ENCODE measurements at regions not wholly inside any gene's neighbourhood (a gene's known extent, or its start where the extent isn't known, plus 50 kb on each side); places are given as distances from the start of the nearest gene placed in this dataset.

DNA sequence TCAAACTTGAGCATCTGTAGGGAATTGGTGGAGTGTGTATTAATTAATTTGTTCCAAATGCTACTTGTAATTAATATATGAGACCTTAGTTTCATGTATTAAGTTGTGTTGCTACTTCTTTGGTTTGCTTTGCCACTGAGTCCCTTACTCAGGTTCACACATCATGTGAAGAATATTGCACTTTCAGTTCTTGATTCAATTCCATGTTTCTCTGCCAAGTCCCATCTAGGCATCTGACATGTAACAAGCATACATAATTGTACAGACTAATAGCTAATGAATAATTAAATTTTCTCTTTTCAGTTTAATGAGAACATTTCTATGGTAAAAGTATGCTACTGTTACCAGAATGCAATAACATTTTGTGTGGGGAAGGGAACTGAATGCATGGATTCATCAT lies 640.0 kb downstream of the TMTC2 start:
- TF ChIP-seq, protein P1, sequence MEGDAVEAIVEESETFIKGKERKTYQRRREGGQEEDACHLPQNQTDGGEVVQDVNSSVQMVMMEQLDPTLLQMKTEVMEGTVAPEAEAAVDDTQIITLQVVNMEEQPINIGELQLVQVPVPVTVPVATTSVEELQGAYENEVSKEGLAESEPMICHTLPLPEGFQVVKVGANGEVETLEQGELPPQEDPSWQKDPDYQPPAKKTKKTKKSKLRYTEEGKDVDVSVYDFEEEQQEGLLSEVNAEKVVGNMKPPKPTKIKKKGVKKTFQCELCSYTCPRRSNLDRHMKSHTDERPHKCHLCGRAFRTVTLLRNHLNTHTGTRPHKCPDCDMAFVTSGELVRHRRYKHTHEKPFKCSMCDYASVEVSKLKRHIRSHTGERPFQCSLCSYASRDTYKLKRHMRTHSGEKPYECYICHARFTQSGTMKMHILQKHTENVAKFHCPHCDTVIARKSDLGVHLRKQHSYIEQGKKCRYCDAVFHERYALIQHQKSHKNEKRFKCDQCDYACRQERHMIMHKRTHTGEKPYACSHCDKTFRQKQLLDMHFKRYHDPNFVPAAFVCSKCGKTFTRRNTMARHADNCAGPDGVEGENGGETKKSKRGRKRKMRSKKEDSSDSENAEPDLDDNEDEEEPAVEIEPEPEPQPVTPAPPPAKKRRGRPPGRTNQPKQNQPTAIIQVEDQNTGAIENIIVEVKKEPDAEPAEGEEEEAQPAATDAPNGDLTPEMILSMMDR (IDR thresholded peaks at IDR 0.05), result no peak
- no peak for TF ChIP-seq POLR2A (IDR thresholded peaks at IDR 0.05)

Data from right lobe of liver (tissue), 4 donors.